H1 (cell line): ENCODE measurements at regions not wholly inside any gene's neighbourhood (a gene's known extent, or its start where the extent isn't known, plus 50 kb on each side); places are given as distances from the start of the nearest gene placed in this dataset.

Source experiments
- CTCF ChIA-PET: fragments of 300-600 bp; sonication (Branson Sonifier 250); formaldehyde crosslinking; loops from one replicate; lab custom pipeline; 2021; ENCODE audit not compliant: partially characterized antibody; lab: Charles Lee
- POLR2A ChIA-PET: fragments of 300-600 bp; sonication (Branson Sonifier 250); formaldehyde crosslinking; loops from one replicate; lab custom pipeline; 2021; ENCODE audit warnings: inconsistent platforms; ENCODE audit not compliant: partially characterized antibody; lab: Charles Lee
- DNase-seq, 2 experiments: peaks; one replicate each; pipeline versions ENCODE4 v3.0.0 to v3.0.0-alpha.2; 2010 to 2022; ENCODE audit warnings: low spot score in 2 of 2, low read depth in 1 of 2, mixed read lengths in 1 of 2
- FAIRE-seq: peaks from 2 replicates; lab custom pipeline; 2011; peaks lifted over from hg19 to GRCh38; lab: Jason Lieb, UNC
- H2AFZ ChIP-seq: 2 replicates; pipeline ENCODE4 v1.8.1; 2012; ENCODE audit warnings: low read length, inconsistent platforms
- H2AK5ac ChIP-seq: 2 replicates; pipeline ENCODE4 v1.6.1; 2013; ENCODE audit warnings: low read depth, low read length
- H2BK120ac ChIP-seq: replicated peaks from 2 replicates; pipeline ENCODE3; 2013; ENCODE audit warnings: low read depth, low read length, inconsistent platforms
- H2BK12ac ChIP-seq: 2 replicates; pipeline ENCODE4 v1.6.1; 2013; ENCODE audit warnings: low read depth, low read length
- H2BK15ac ChIP-seq: 2 replicates; pipeline ENCODE4 v1.6.1; 2013; ENCODE audit warnings: low read length
- H2BK20ac ChIP-seq: 2 replicates; pipeline ENCODE4 v1.6.1; 2013; ENCODE audit warnings: low read length
- H2BK5ac ChIP-seq: 2 replicates; pipeline ENCODE4 v1.6.1; 2013; ENCODE audit warnings: low read depth, low read length
- H3K14ac ChIP-seq: 2 replicates; pipeline ENCODE4 v1.6.1; 2013; ENCODE audit warnings: inconsistent platforms; ENCODE audit not compliant: insufficient read length
- H3K18ac ChIP-seq: 2 replicates; pipeline ENCODE4 v1.6.1; 2013; ENCODE audit warnings: low read length; ENCODE audit errors: extremely low read depth
- H3K23ac ChIP-seq: 2 replicates; pipeline ENCODE4 v1.6.1; 2013; ENCODE audit warnings: inconsistent platforms; ENCODE audit not compliant: insufficient read length
- H3K23me2 ChIP-seq: 2 replicates; pipeline ENCODE4 v1.6.1; 2013; ENCODE audit warnings: low read depth, low read length
- H3K27ac ChIP-seq: 2 replicates; pipeline ENCODE4 v1.6.1; 2011; ENCODE audit warnings: low read depth, low read length, inconsistent platforms
- H3K27me3 ChIP-seq, 4 experiments: replicated peaks in 1 of 4; 1 replicate in 1 of 4; 2 replicates in 3 of 4; pipeline versions ENCODE4 v1.6.1 to v1.8.1; 2011 to 2013; ENCODE audit warnings: low read length in 3 of 4, mild to moderate bottlenecking in 3 of 4, inconsistent platforms in 2 of 4, mixed read lengths in 2 of 4, moderate library complexity in 1 of 4; ENCODE audit not compliant: control insufficient read depth in 3 of 4, insufficient read depth in 3 of 4; ENCODE audit errors: extremely low read depth in 1 of 4
- H3K36me3 ChIP-seq, 4 experiments: 2 replicates each; pipeline versions ENCODE4 v1.6.1 to v1.8.1; 2011 to 2013; ENCODE audit warnings: mild to moderate bottlenecking in 4 of 4, low read length in 3 of 4, moderate library complexity in 2 of 4, control low read depth in 1 of 4, inconsistent platforms in 1 of 4; ENCODE audit not compliant: insufficient read depth in 4 of 4, control insufficient read depth in 2 of 4
- H3K4ac ChIP-seq: replicated peaks from 2 replicates; pipeline ENCODE3; 2013; ENCODE audit warnings: low read length, low read depth, mixed read lengths, inconsistent platforms; ENCODE audit not compliant: insufficient read length
- H3K4me1 ChIP-seq, 4 experiments: replicated peaks in 1 of 4; 1 replicate in 1 of 4; 2 replicates in 3 of 4; pipeline versions ENCODE4 v1.6.1 to v1.8.1; 2011 to 2013; ENCODE audit warnings: low read length in 3 of 4, inconsistent platforms in 2 of 4, mixed read lengths in 1 of 4; ENCODE audit not compliant: insufficient read depth in 4 of 4, control insufficient read depth in 3 of 4
- H3K4me2 ChIP-seq, 2 experiments: 2 replicates each; pipeline versions ENCODE4 v1.6.1 to v1.8.1; 2011 to 2013; ENCODE audit warnings: low read depth in 2 of 2, low read length in 2 of 2, control low read depth in 1 of 2, inconsistent platforms in 1 of 2, mild to moderate bottlenecking in 1 of 2; ENCODE audit not compliant: insufficient read depth in 1 of 2
- H3K4me3 ChIP-seq, 4 experiments: fragments of 200-600, 300-600 bp in 1 of 4; sonication (generic), shearing (Covaris generic), sonication (Bioruptor Twin) in 1 of 4; 2 replicates each; pipeline versions ENCODE4 v1.5.1 to v1.8.1; 2011 to 2016; ENCODE audit warnings: low read length in 4 of 4, low read depth in 3 of 4, control low read depth in 2 of 4, inconsistent platforms in 2 of 4, mild to moderate bottlenecking in 2 of 4, mixed read lengths in 1 of 4, moderate library complexity in 1 of 4; ENCODE audit not compliant: insufficient read depth in 2 of 4; ENCODE audit errors: extremely low read depth in 1 of 4
- H3K56ac ChIP-seq: replicated peaks from 2 replicates; pipeline ENCODE3; 2013; ENCODE audit warnings: low read depth, mild to moderate bottlenecking, mixed read lengths, low read length, inconsistent platforms; ENCODE audit not compliant: insufficient read length
- H3K79me1 ChIP-seq: 2 replicates; pipeline ENCODE4 v1.6.1; 2013; ENCODE audit warnings: low read depth, low read length, control low read depth
- H3K79me2 ChIP-seq, 2 experiments: 2 replicates each; pipeline versions ENCODE4 v1.6.1 to v1.8.1; 2012 to 2013; ENCODE audit warnings: low read length in 2 of 2, mild to moderate bottlenecking in 2 of 2, inconsistent platforms in 1 of 2; ENCODE audit not compliant: insufficient read depth in 2 of 2, control insufficient read depth in 1 of 2
- H3K9ac ChIP-seq, 4 experiments: replicated peaks in 1 of 4; 1 replicate in 1 of 4; 2 replicates in 3 of 4; pipeline versions ENCODE4 v1.6.1 to v1.8.1; 2011 to 2013; ENCODE audit warnings: low read depth in 3 of 4, low read length in 3 of 4, control low read depth in 2 of 4, mild to moderate bottlenecking in 2 of 4, moderate library complexity in 2 of 4, inconsistent platforms in 1 of 4; ENCODE audit errors: extremely low read depth in 1 of 4
- H3K9me3 ChIP-seq, 2 experiments: 2 replicates each; pipeline versions ENCODE4 v1.6.1 to v1.8.1; 2012 to 2013; ENCODE audit warnings: mild to moderate bottlenecking in 2 of 2, moderate library complexity in 2 of 2, control low read depth in 1 of 2, inconsistent platforms in 1 of 2, low read depth in 1 of 2, low read length in 1 of 2, mixed read lengths in 1 of 2; ENCODE audit not compliant: insufficient read depth in 2 of 2
- H4K20me1 ChIP-seq, 2 experiments: replicated peaks in 1 of 2; 2 replicates each; pipeline versions ENCODE3 to v1.8.1; 2011 to 2013; ENCODE audit warnings: inconsistent platforms in 2 of 2, low read length in 2 of 2, mild to moderate bottlenecking in 1 of 2; ENCODE audit not compliant: insufficient read depth in 2 of 2, control insufficient read depth in 1 of 2
- H4K5ac ChIP-seq: 2 replicates; pipeline ENCODE4 v1.6.1; 2013; ENCODE audit warnings: low read length, low read depth, mixed read lengths, inconsistent platforms; ENCODE audit not compliant: insufficient read length
- H4K8ac ChIP-seq: 2 replicates; pipeline ENCODE4 v1.8.0; 2013; ENCODE audit warnings: mild to moderate bottlenecking, moderate library complexity, low read length, inconsistent platforms; ENCODE audit not compliant: insufficient read depth; ENCODE audit errors: extremely low read depth
- H4K91ac ChIP-seq: replicated peaks from 2 replicates; pipeline ENCODE3; 2013; ENCODE audit warnings: low read length, mixed read lengths, inconsistent platforms; ENCODE audit not compliant: insufficient read length
- BCL11A ChIP-seq, 2 experiments: IDR thresholded peaks; one replicate each; pipeline ENCODE4 v1.6.1; 2011; ENCODE audit warnings: low read depth in 2 of 2, low read length in 2 of 2, mild to moderate bottlenecking in 2 of 2
- CBX8 ChIP-seq: fragments of 300-800, 300-1000 bp; sonication (generic); IDR thresholded peaks from 2 replicates; pipeline ENCODE4 v1.7.1; 2016; ENCODE audit warnings: low read depth, low read length, borderline replicate concordance
- CHD2 ChIP-seq: IDR thresholded peaks from 2 replicates; pipeline ENCODE4 v1.6.1; 2012; ENCODE audit warnings: low read length, improper control_type of control experiment
- CTBP2 ChIP-seq: IDR thresholded peaks from 2 replicates; pipeline ENCODE4 v1.7.0; 2011; ENCODE audit warnings: borderline replicate concordance, mild to moderate bottlenecking, moderate library complexity, mixed read lengths, low read length; ENCODE audit not compliant: insufficient read depth, insufficient read length
- FOSL1 ChIP-seq: IDR thresholded peaks from 2 replicates; pipeline ENCODE4 v1.6.1; 2011; ENCODE audit warnings: mild to moderate bottlenecking, low read depth, low read length, moderate library complexity; ENCODE audit not compliant: insufficient read depth
- JUN ChIP-seq: IDR thresholded peaks from 2 replicates; pipeline ENCODE4 v1.6.1; 2011; ENCODE audit warnings: low read depth, mild to moderate bottlenecking, improper control_type of control experiment, low read length
- RAD21 ChIP-seq, 2 experiments: IDR thresholded peaks in 1 of 2; conservative IDR thresholded peaks in 1 of 2; 2 replicates each; pipeline ENCODE4 v1.6.1; 2011; ENCODE audit warnings: low read depth in 2 of 2, low read length in 2 of 2, improper control_type of control experiment in 1 of 2, inconsistent platforms in 1 of 2, mild to moderate bottlenecking in 1 of 2, moderate library complexity in 1 of 2
- SAP30 ChIP-seq: fragments of 300-600 bp; sonication (generic); IDR thresholded peaks from 2 replicates; pipeline ENCODE4 v1.7.1; 2012; ENCODE audit warnings: low read length, moderate library complexity, mild to moderate bottlenecking, inconsistent platforms; ENCODE audit not compliant: insufficient read depth, insufficient replicate concordance
- SIN3A ChIP-seq, 2 experiments: IDR thresholded peaks in 1 of 2; conservative IDR thresholded peaks in 1 of 2; 2 replicates each; pipeline ENCODE4 v1.6.1; 2011 to 2012; ENCODE audit warnings: low read length in 2 of 2, improper control_type of control experiment in 1 of 2, low read depth in 1 of 2, mild to moderate bottlenecking in 1 of 2
- SP4 ChIP-seq: IDR thresholded peaks from 2 replicates; pipeline ENCODE4 v1.6.1; 2012; ENCODE audit warnings: low read length, inconsistent platforms
- SUZ12 ChIP-seq: fragments of 200-600 bp; sonication (generic); IDR thresholded peaks from 2 replicates; pipeline ENCODE4 v1.6.1; 2012; ENCODE audit warnings: mild to moderate bottlenecking, inconsistent platforms, low read length, moderate library complexity, mixed read lengths
- TCF12 ChIP-seq: IDR thresholded peaks from 2 replicates; pipeline ENCODE4 v1.6.1; 2011; ENCODE audit warnings: low read depth, mild to moderate bottlenecking, low read length
- USF2 ChIP-seq: IDR thresholded peaks from 2 replicates; pipeline ENCODE4 v1.6.1; 2011; ENCODE audit warnings: low read length, improper control_type of control experiment
- WGBS, 2 experiments: shearing (Covaris generic) in 1 of 2; methylation state at CpG; one replicate each; pipeline versions ENCODE4 v1.1.6 to v1.1.7; 2013 to 2015; ENCODE audit warnings: low lambda C conversion rate in 2 of 2, mixed read lengths in 2 of 2, inconsistent platforms in 1 of 2, low coverage in 1 of 2, missing lambda C conversion rate in 1 of 2; ENCODE audit not compliant: insufficient replicate concordance in 2 of 2, insufficient coverage in 1 of 2, insufficient read length in 1 of 2; ENCODE audit errors: extremely low coverage in 1 of 2, missing lambda C conversion rate in 1 of 2; 5-methylcytosine and 5-hydroxymethylcytosine counted together

- no peaks in the 10 kb centered on the region for H3K27me3 ChIP-seq
- no peaks in the 10 kb centered on the region for H3K79me2 ChIP-seq
- no peaks in the 10 kb centered on the region for H3K9me3 ChIP-seq
- no peak overlapping the region for H3K4ac ChIP-seq
- ChIA-PET CTCF (interaction anchor here (0.6 kb wide), 1 partner anchor 258 kb away, joined by 3 read pairs; no protein-coding TSS in a partner anchor), POLR2A (no interaction called here)
- H3K27ac ChIP-seq, result no peak overlapping the region
- H4K8ac ChIP-seq, result no peak overlapping the region
- no peak overlapping the region for H3K4me2 ChIP-seq
- WGBS, 2 experiments, result 96% methylated on average over 4 of the region's 4 CpGs; no CpG with 5 or more reads in 1 of the 2 experiments
- H4K91ac ChIP-seq, result no peak overlapping the region
- no peak overlapping the region for H2BK5ac ChIP-seq
- no peak overlapping the region for H2AK5ac ChIP-seq
- H3K14ac ChIP-seq, result no peak overlapping the region
- H3K18ac ChIP-seq, result no peak overlapping the region
- no peaks in the 10 kb centered on the region for H3K23me2 ChIP-seq
- H2BK20ac ChIP-seq, result no peak overlapping the region
- no peak overlapping the region for H4K5ac ChIP-seq
- no peak overlapping the region for H2BK120ac ChIP-seq
- 0 out of 2 replicates have a peak overlapping the region, but pooled peaks have one; percentile 26 for H2AFZ ChIP-seq
- no peaks in the 10 kb centered on the region for H3K79me1 ChIP-seq
- no peak for DNase-seq
- H3K9ac ChIP-seq, result no peak overlapping the region
- no peak overlapping the region for H3K56ac ChIP-seq
- TF ChIP-seq USF2, result no peak
- TF ChIP-seq SP4, result no peak
- no peak for TF ChIP-seq CBX8
- no peak for TF ChIP-seq JUN
- TF ChIP-seq SAP30, result no peak
- no peak for TF ChIP-seq CTBP2
- no peak for TF ChIP-seq SUZ12
- no peak for TF ChIP-seq RAD21 (IDR thresholded peaks at IDR 0.05 in 1 of 2, conservative IDR thresholded peaks at IDR 0.05 in 1 of 2; ENCODE audit: low read depth in 2 of 2, low read length in 2 of 2)
- TF ChIP-seq FOSL1, result no peak
- no peak for TF ChIP-seq CHD2
- TF ChIP-seq SIN3A (conservative IDR thresholded peaks at IDR 0.05 in 1 of 2, IDR thresholded peaks at IDR 0.05 in 1 of 2; ENCODE audit: low read depth in 1 of 2, low read length in 2 of 2), result no peak
- no peak for TF ChIP-seq TCF12
- no peak for TF ChIP-seq BCL11A (IDR thresholded peaks at IDR 0.05; ENCODE audit: low read depth in 2 of 2, low read length in 2 of 2)
- no peaks in the 10 kb centered on the region for H3K4me1 ChIP-seq
- H2BK12ac ChIP-seq, result no peak overlapping the region
- H3K36me3 ChIP-seq, result no peaks in the 10 kb centered on the region
- H3K4me3 ChIP-seq, result no peak overlapping the region
- no peaks in the 10 kb centered on the region for H4K20me1 ChIP-seq
- no peak overlapping the region for H2BK15ac ChIP-seq
- FAIRE-seq, result no peak
- H3K23ac ChIP-seq, result no peak overlapping the region
Observed at GRCh38 chr3:1527786-1528185, 435.0 kb downstream of the CNTN6 start.
